GM23338 (cell line): ENCODE measurements at regions not wholly inside any gene's neighbourhood (a gene's known extent, or its start where the extent isn't known, plus 50 kb on each side); places are given as distances from the start of the nearest gene placed in this dataset.

Source experiments
- ATAC-seq: fragments of 200-7000 bp; cut with Tn5 transposase; 3 replicates; pipeline ENCODE4 v1.9.1; 2020
- DNase-seq: peaks from one replicate; pipeline ENCODE4 v3.0.0-alpha.2; 2015; ENCODE audit warnings: low spot score
- H2AFZ ChIP-seq: fragments of 200-600 bp; sonication (generic); 2 replicates; pipeline ENCODE4 v1.8.0; 2016; ENCODE audit warnings: antibody characterized with exemption, mild to moderate bottlenecking, moderate library complexity
- H3F3A ChIP-seq: fragments of 200-600 bp; sonication (generic); replicated peaks from 2 replicates; pipeline ENCODE4 v1.8.0; 2017; ENCODE audit warnings: antibody characterized with exemption, mixed run types, low read depth
- H3K27ac ChIP-seq: fragments of 200-600 bp; sonication (generic); 2 replicates; pipeline ENCODE4 v1.6.1; 2016; ENCODE audit warnings: low read depth
- H3K27me3 ChIP-seq: fragments of 200-600 bp; sonication (generic); 2 replicates; pipeline ENCODE4 v1.8.0; 2016; ENCODE audit warnings: mild to moderate bottlenecking, mixed run types, moderate library complexity; ENCODE audit not compliant: insufficient read depth
- H3K36me3 ChIP-seq: fragments of 200-600 bp; sonication (generic); 2 replicates; pipeline ENCODE4 v1.8.0; 2016; ENCODE audit warnings: mild to moderate bottlenecking; ENCODE audit not compliant: insufficient read depth
- H3K4me1 ChIP-seq: fragments of 200-600 bp; sonication (generic); 2 replicates; pipeline ENCODE4 v1.8.0; 2016; ENCODE audit warnings: mild to moderate bottlenecking, moderate library complexity; ENCODE audit not compliant: insufficient read depth
- H3K4me2 ChIP-seq: fragments of 200-600 bp; sonication (generic); 2 replicates; pipeline ENCODE4 v1.7.1; 2017; ENCODE audit warnings: mixed run types
- H3K4me3 ChIP-seq: fragments of 200-600 bp; sonication (generic); 2 replicates; pipeline ENCODE4 v1.6.1; 2016; ENCODE audit warnings: mixed run types
- H3K79me2 ChIP-seq: fragments of 200-600 bp; sonication (generic); replicated peaks from 2 replicates; pipeline ENCODE4 v1.8.0; 2017; ENCODE audit warnings: mild to moderate bottlenecking; ENCODE audit not compliant: insufficient read depth
- H3K9me2 ChIP-seq: fragments of 200-600 bp; sonication (generic); 2 replicates; pipeline ENCODE4 v1.8.0; 2017; ENCODE audit not compliant: insufficient read depth
- H4K20me1 ChIP-seq: fragments of 200-600 bp; sonication (generic); replicated peaks from 2 replicates; pipeline ENCODE4 v1.8.0; 2017; ENCODE audit warnings: mild to moderate bottlenecking; ENCODE audit not compliant: insufficient read depth
- H3K27ac Mint-ChIP-seq: 2 replicates; pipeline ENCODE4 v1.8.0; 2020; ENCODE audit warnings: inconsistent platforms, mild to moderate bottlenecking, moderate library complexity, mixed read lengths
- H3K27me3 Mint-ChIP-seq: 3 replicates; pipeline ENCODE4 v1.8.0; 2022; ENCODE audit warnings: low read depth, mild to moderate bottlenecking, moderate library complexity, mixed read lengths, inconsistent platforms; ENCODE audit not compliant: insufficient read depth, poor library complexity
- H3K36me3 Mint-ChIP-seq: 3 replicates; pipeline ENCODE4 v1.8.0; 2021; ENCODE audit warnings: low read depth, mild to moderate bottlenecking, inconsistent platforms, moderate library complexity, mixed read lengths
- H3K4me1 Mint-ChIP-seq: 3 replicates; pipeline ENCODE4 v1.8.0; 2020; ENCODE audit warnings: mild to moderate bottlenecking, inconsistent platforms, mixed read lengths
- H3K4me3 Mint-ChIP-seq: 3 replicates; pipeline ENCODE4 v1.8.0; 2021; ENCODE audit warnings: moderate library complexity, mild to moderate bottlenecking, inconsistent platforms, mixed read lengths
- H3K9me3 Mint-ChIP-seq: 3 replicates; pipeline ENCODE4 v1.8.0; 2020; ENCODE audit warnings: moderate library complexity, mild to moderate bottlenecking, inconsistent platforms, mixed read lengths
- CREB1 ChIP-seq: fragments of 250-450 bp; sonication (Bioruptor Pico); IDR thresholded peaks from 2 replicates; pipeline ENCODE4 v1.5.0; 2020; ENCODE audit warnings: low read depth, mild to moderate bottlenecking, moderate library complexity
- CTCF ChIP-seq, 2 experiments: fragments of 200-600 bp in 1 of 2; sonication (generic) in 1 of 2; conservative IDR thresholded peaks; 2 replicates each; pipeline versions ENCODE4 v1.5.1 to v1.6.1; 2016 to 2017; ENCODE audit warnings: antibody characterized with exemption in 2 of 2, low read depth in 2 of 2, mild to moderate bottlenecking in 2 of 2, moderate library complexity in 1 of 2
- EZH2 ChIP-seq: fragments of 200-600 bp; sonication (generic); IDR thresholded peaks from one replicate; pipeline ENCODE4 v1.8.0; 2017; ENCODE audit warnings: antibody characterized with exemption, mild to moderate bottlenecking, low read depth; ENCODE audit not compliant: unreplicated experiment
- EZH2phosphoT487 ChIP-seq: fragments of 200-600 bp; sonication (generic); IDR thresholded peaks from one replicate; pipeline ENCODE4 v1.8.1; 2018; ENCODE audit warnings: antibody characterized with exemption; ENCODE audit not compliant: unreplicated experiment
- JUNB ChIP-seq: IDR thresholded peaks from one replicate; pipeline ENCODE4 v1.6.1; 2016; ENCODE audit warnings: antibody characterized with exemption; ENCODE audit not compliant: unreplicated experiment
- NANOG ChIP-seq: IDR thresholded peaks from 2 replicates; pipeline ENCODE4 v1.6.1; 2016; ENCODE audit warnings: antibody characterized with exemption, borderline replicate concordance
- POLR2AphosphoS5 ChIP-seq: IDR thresholded peaks from 2 replicates; pipeline ENCODE4 v1.6.1; 2016; ENCODE audit warnings: antibody characterized with exemption, low read depth
- STAT1 ChIP-seq: IDR thresholded peaks from one replicate; pipeline ENCODE4 v1.6.1; 2016; ENCODE audit warnings: antibody characterized with exemption; ENCODE audit not compliant: unreplicated experiment
- ZNF114 ChIP-seq: fragments of 250-450 bp; sonication (Bioruptor Pico); IDR thresholded peaks from 2 replicates; pipeline ENCODE4 v1.5.0; 2020; ENCODE audit warnings: mild to moderate bottlenecking, moderate library complexity
- ZNF331 ChIP-seq: fragments of 250-450 bp; sonication (Bioruptor Pico); IDR thresholded peaks from 2 replicates; pipeline ENCODE4 v1.5.0; 2020; ENCODE audit warnings: low read depth, mild to moderate bottlenecking, moderate library complexity
- TF ChIP-seq, protein P1 (sequence below): IDR thresholded peaks from 2 replicates; pipeline ENCODE4 v1.6.1; 2016; ENCODE audit warnings: antibody characterized with exemption
- TF ChIP-seq, protein P2 (sequence below): fragments of 250-450 bp; sonication (Bioruptor Pico); IDR thresholded peaks from 2 replicates; pipeline ENCODE4 v1.5.0; 2020; ENCODE audit warnings: mild to moderate bottlenecking, moderate library complexity
- TF ChIP-seq, protein P3 (sequence below): IDR thresholded peaks from one replicate; pipeline ENCODE4 v1.6.1; 2018; ENCODE audit warnings: antibody characterized with exemption; ENCODE audit not compliant: unreplicated experiment

GRCh38 chr7:70937424-70937823, 194.5 kb upstream of the GALNT17 start:
- H3K4me2 ChIP-seq = no peak overlapping the region

More at GRCh38 chr7:70937424-70937823, 194.5 kb upstream of the GALNT17 start:
- Histone ChIP-seq H4K20me1 (no peaks in the 10 kb centered on the region), H3K4me3 (no peak overlapping the region), H3F3A (no peaks in the 10 kb centered on the region), H3K27ac (no peak overlapping the region), H3K27me3 (no peaks in the 10 kb centered on the region), H3K79me2 (no peaks in the 10 kb centered on the region), H3K4me1 (no peaks in the 10 kb centered on the region), H3K36me3 (no peaks in the 10 kb centered on the region), H3K9me2 (no peaks in the 10 kb centered on the region; the same call in 1 of the 2 replicates), H2AFZ (no peak overlapping the region)
- H3K4me3 Mint-ChIP-seq = no peak overlapping the region
- peaks cover 3% of the 10 kb centered on the region; the same call in 1 of the 3 replicates for H3K36me3 Mint-ChIP-seq
- ATAC-seq (no peak), DNase-seq (no peak)
- no peak for TF ChIP-seq JUNB
- TF ChIP-seq EZH2 = no peak
- TF ChIP-seq, protein P1, sequence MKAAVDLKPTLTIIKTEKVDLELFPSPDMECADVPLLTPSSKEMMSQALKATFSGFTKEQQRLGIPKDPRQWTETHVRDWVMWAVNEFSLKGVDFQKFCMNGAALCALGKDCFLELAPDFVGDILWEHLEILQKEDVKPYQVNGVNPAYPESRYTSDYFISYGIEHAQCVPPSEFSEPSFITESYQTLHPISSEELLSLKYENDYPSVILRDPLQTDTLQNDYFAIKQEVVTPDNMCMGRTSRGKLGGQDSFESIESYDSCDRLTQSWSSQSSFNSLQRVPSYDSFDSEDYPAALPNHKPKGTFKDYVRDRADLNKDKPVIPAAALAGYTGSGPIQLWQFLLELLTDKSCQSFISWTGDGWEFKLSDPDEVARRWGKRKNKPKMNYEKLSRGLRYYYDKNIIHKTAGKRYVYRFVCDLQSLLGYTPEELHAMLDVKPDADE = no peak
- no peak for TF ChIP-seq NANOG
- TF ChIP-seq ZNF114 (CRISPR knock-in tag) = no peak
- no peak for TF ChIP-seq ZNF331 (CRISPR knock-in tag)
- no peak for TF ChIP-seq CTCF (conservative IDR thresholded peaks at IDR 0.05; ENCODE audit: low read depth in 2 of 2)
- no peak for TF ChIP-seq POLR2AphosphoS5
- TF ChIP-seq CREB1 = no peak
- TF ChIP-seq, protein P2, sequence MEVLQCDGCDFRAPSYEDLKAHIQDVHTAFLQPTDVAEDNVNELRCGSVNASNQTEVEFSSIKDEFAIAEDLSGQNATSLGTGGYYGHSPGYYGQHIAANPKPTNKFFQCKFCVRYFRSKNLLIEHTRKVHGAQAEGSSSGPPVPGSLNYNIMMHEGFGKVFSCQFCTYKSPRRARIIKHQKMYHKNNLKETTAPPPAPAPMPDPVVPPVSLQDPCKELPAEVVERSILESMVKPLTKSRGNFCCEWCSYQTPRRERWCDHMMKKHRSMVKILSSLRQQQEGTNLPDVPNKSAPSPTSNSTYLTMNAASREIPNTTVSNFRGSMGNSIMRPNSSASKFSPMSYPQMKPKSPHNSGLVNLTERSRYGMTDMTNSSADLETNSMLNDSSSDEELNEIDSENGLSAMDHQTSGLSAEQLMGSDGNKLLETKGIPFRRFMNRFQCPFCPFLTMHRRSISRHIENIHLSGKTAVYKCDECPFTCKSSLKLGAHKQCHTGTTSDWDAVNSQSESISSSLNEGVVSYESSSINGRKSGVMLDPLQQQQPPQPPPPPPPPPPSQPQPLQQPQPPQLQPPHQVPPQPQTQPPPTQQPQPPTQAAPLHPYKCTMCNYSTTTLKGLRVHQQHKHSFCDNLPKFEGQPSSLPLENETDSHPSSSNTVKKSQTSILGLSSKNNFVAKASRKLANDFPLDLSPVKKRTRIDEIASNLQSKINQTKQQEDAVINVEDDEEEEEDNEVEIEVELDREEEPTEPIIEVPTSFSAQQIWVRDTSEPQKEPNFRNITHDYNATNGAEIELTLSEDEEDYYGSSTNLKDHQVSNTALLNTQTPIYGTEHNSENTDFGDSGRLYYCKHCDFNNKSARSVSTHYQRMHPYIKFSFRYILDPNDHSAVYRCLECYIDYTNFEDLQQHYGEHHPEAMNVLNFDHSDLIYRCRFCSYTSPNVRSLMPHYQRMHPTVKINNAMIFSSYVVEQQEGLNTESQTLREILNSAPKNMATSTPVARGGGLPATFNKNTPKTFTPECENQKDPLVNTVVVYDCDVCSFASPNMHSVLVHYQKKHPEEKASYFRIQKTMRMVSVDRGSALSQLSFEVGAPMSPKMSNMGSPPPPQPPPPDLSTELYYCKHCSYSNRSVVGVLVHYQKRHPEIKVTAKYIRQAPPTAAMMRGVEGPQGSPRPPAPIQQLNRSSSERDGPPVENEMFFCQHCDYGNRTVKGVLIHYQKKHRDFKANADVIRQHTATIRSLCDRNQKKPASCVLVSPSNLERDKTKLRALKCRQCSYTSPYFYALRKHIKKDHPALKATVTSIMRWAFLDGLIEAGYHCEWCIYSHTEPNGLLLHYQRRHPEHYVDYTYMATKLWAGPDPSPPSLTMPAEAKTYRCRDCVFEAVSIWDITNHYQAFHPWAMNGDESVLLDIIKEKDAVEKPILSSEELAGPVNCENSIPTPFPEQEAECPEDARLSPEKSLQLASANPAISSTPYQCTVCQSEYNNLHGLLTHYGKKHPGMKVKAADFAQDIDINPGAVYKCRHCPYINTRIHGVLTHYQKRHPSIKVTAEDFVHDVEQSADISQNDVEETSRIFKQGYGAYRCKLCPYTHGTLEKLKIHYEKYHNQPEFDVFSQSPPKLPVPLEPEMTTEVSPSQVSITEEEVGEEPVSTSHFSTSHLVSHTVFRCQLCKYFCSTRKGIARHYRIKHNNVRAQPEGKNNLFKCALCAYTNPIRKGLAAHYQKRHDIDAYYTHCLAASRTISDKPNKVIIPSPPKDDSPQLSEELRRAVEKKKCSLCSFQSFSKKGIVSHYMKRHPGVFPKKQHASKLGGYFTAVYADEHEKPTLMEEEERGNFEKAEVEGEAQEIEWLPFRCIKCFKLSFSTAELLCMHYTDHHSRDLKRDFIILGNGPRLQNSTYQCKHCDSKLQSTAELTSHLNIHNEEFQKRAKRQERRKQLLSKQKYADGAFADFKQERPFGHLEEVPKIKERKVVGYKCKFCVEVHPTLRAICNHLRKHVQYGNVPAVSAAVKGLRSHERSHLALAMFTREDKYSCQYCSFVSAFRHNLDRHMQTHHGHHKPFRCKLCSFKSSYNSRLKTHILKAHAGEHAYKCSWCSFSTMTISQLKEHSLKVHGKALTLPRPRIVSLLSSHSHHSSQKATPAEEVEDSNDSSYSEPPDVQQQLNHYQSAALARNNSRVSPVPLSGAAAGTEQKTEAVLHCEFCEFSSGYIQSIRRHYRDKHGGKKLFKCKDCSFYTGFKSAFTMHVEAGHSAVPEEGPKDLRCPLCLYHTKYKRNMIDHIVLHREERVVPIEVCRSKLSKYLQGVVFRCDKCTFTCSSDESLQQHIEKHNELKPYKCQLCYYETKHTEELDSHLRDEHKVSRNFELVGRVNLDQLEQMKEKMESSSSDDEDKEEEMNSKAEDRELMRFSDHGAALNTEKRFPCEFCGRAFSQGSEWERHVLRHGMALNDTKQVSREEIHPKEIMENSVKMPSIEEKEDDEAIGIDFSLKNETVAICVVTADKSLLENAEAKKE = no peak
- TF ChIP-seq STAT1 = no peak
- TF ChIP-seq, protein P3, sequence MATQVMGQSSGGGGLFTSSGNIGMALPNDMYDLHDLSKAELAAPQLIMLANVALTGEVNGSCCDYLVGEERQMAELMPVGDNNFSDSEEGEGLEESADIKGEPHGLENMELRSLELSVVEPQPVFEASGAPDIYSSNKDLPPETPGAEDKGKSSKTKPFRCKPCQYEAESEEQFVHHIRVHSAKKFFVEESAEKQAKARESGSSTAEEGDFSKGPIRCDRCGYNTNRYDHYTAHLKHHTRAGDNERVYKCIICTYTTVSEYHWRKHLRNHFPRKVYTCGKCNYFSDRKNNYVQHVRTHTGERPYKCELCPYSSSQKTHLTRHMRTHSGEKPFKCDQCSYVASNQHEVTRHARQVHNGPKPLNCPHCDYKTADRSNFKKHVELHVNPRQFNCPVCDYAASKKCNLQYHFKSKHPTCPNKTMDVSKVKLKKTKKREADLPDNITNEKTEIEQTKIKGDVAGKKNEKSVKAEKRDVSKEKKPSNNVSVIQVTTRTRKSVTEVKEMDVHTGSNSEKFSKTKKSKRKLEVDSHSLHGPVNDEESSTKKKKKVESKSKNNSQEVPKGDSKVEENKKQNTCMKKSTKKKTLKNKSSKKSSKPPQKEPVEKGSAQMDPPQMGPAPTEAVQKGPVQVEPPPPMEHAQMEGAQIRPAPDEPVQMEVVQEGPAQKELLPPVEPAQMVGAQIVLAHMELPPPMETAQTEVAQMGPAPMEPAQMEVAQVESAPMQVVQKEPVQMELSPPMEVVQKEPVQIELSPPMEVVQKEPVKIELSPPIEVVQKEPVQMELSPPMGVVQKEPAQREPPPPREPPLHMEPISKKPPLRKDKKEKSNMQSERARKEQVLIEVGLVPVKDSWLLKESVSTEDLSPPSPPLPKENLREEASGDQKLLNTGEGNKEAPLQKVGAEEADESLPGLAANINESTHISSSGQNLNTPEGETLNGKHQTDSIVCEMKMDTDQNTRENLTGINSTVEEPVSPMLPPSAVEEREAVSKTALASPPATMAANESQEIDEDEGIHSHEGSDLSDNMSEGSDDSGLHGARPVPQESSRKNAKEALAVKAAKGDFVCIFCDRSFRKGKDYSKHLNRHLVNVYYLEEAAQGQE = no peak
- TF ChIP-seq EZH2phosphoT487 = no peak
- no peak overlapping the region for H3K27ac Mint-ChIP-seq
- peaks cover 5% of the 10 kb centered on the region for H3K9me3 Mint-ChIP-seq
- peaks cover 4% of the 10 kb centered on the region for H3K27me3 Mint-ChIP-seq
- H3K4me1 Mint-ChIP-seq = no peaks in the 10 kb centered on the region; the same call in 2 of the 3 replicates
